HG02798 (cell line): ENCODE measurements at regions not wholly inside any gene's neighbourhood (a gene's known extent, or its start where the extent isn't known, plus 50 kb on each side); places are given as distances from the start of the nearest gene placed in this dataset.
"Not testable (repeated sequence)": the region's sequence is repeated elsewhere in the genome, so short reads cannot be mapped to it uniquely, and the experiment has no call there.

Experiments
- ATAC-seq: cut with Tn5 transposase; IDR thresholded peaks from one replicate; pipeline ENCODE4 v1.9.1; 2021; ENCODE audit warnings: mild to moderate bottlenecking; ENCODE audit not compliant: unreplicated experiment, poor library complexity

GRCh38 chr21:20882462-20883407, 115.5 kb upstream of the NCAM2 start:
- no peak for ATAC-seq

DNA sequence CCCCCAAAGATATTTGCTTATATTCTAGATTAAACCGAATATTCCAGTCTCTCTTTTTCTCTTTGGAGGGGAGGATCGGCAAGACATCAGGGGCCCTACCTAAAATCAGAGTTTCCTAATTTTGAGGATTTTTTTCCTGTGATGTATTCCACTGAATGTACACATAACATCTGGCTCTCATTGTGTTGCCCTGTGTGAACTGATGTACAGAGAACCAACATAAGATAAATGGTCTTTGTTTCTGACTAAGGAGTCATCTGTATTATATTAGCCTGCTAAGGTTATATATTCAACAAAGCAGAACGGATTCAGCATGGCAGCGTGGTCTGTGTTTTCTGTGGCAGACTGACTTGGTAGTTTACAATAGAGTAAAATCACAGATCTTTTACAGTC, 114.8 kb upstream of the NCAM2 start:
- ATAC-seq = no peak

GRCh38 chr21:20902511-20902910, 95.7 kb upstream of the NCAM2 start:
- no peak for ATAC-seq

DNA sequence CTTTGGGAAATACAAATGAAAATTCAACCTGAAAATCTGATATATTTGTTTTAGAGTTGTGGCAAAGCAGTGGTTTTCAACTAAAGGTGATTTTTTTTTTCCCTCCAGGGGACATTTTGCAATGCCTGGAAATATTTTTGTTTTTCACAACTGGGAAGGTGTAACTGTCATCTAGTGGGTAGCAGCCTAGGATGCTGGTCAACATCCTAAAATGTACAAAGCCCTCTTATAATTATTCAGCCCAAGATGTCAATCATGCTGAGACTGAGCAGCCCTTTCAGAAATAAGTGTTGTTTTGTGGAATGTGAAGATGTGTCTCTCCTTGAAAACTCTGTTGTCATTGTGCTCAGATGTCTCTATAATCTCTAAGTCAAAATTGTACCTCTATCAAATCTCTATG, 95.2 kb upstream of the NCAM2 start:
- ATAC-seq = no peak

- ATAC-seq = not testable (repeated sequence)
Measured at GRCh38 chr21:20927555-20927954, 70.7 kb upstream of the NCAM2 start.

DNA sequence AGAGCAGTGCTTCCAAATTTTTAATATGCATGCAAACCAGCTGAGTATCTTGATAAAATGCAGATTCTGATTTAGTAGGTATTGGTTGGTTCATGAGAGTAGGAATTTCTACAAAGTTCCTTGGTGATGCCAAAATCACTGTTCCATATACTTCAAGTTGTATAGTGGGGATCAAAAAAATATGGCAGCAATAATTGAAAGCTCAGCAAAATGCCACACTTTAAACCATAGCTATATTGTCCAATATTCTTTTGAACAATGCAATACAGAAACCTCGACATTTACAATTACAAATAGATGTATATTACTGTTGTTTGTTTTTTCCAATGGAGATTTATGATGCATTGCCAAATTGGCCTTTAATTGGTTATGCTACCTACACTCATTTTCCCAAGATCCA, 55.7 kb upstream of the NCAM2 start:
- ATAC-seq = no peak

DNA sequence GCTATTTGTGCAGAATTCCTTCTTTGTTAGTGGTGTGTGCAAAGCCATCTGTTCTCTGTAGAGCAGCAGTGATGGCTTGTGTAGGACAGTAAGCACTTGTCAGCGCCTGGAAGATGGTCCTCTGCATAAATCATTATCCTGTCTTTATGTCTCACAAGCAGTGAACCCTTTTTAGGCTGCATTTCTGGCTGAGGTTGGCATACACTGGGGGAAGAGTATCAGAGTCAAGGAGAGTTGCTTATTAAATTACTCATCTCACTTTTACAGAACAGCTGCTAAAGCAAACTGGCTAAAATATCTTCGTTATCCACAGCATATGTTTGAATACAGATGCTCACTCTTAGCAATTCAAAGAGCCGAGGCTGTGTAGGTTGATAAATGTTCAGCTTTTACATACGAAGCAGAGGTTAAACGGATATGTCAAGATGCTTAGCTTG, 54.6 kb upstream of the NCAM2 start:
- ATAC-seq = no peak

GRCh38 chr21:20944139-20944538, 54.1 kb upstream of the NCAM2 start:
- no peak for ATAC-seq

- ATAC-seq = no peak
Measured at GRCh38 chr21:20946701-20947100, 51.5 kb upstream of the NCAM2 start.
